ENCODE measurements at regions not wholly inside any gene's neighbourhood (a gene's known extent, or its start where the extent isn't known, plus 50 kb on each side); places are given as distances from the start of the nearest gene placed in this dataset.
"Not testable (repeated sequence)": the region's sequence is repeated elsewhere in the genome, so short reads cannot be mapped to it uniquely, and the experiment has no call there.

DNA sequence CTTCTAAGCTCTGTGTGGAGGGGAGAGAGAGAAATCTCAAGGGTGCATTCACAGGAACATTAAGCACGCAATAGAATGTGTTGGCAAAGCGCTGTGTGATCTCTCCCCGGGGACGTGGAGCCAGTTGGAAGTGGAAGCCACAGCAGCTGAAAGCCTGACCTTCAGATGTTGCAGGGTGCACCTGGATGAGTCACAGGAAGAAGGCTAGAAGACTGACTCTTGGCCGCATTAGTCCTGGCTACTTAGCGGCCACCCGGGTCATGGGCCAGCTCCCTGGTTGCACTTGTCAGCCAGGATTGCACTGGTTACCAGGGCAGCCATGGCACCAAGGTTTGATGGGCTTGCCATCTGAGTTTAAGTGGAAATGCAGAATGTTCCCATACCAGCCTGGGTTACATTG is 128.6 kb upstream of the ALDH3B2 start:
- H3K4me3 ChIP-seq (IDR thresholded peaks at IDR 0.05; ENCODE audit: insufficient read depth, low read depth, low read length); H3K27me3 ChIP-seq (ENCODE audit: insufficient read depth, low read depth); H3K9ac ChIP-seq; H3K79me2 ChIP-seq (ENCODE audit: insufficient read depth, low read depth); H3K4me2 ChIP-seq; H2AFZ ChIP-seq (ENCODE audit: low read depth); H3K27ac ChIP-seq; H4K20me1 ChIP-seq (ENCODE audit: insufficient read depth); H3K36me3 ChIP-seq (ENCODE audit: insufficient read depth): not testable (repeated sequence)
- peaks cover 22% of the 10 kb centered on the region for H3K4me1 ChIP-seq (ENCODE audit: low read depth, poor library complexity, severe bottlenecking)

GRCh38 chr11:67802623-67803022 is 128.2 kb upstream of the ALDH3B2 start:
- H4K20me1 ChIP-seq (ENCODE audit: insufficient read depth); H2AFZ ChIP-seq (ENCODE audit: low read depth); H3K4me2 ChIP-seq; H3K9ac ChIP-seq; H3K27ac ChIP-seq; H3K79me2 ChIP-seq (ENCODE audit: insufficient read depth, low read depth); H3K4me3 ChIP-seq (IDR thresholded peaks at IDR 0.05; ENCODE audit: insufficient read depth, low read depth, low read length); H3K27me3 ChIP-seq (ENCODE audit: insufficient read depth, low read depth); H3K36me3 ChIP-seq (ENCODE audit: insufficient read depth): not testable (repeated sequence)
- peaks cover 22% of the 10 kb centered on the region for H3K4me1 ChIP-seq (ENCODE audit: low read depth, poor library complexity, severe bottlenecking)

DNA sequence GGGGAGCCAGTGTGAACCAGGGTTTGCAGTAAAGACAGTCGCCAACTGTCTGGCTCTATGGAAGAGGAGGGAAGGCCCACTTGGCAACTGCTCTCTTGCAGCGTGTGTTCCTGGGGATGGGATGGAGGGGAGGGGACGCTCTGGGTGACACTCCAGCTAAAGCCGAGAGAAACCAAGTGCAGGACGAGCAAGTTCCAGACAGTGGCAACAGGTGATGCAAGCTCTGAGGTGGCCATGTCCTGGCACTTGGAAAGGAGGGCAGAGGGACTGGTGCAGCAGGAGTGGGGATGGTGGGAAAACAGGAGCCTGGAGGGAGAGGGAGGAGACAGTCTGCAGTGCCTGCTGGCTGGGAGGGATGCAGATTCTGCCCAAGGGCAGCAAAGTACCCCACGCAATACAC is 127.0 kb upstream of the ALDH3B2 start:
- not testable (repeated sequence) for H3K27ac ChIP-seq; H2AFZ ChIP-seq (ENCODE audit: low read depth); H3K79me2 ChIP-seq (ENCODE audit: insufficient read depth, low read depth); H3K9ac ChIP-seq; H3K4me2 ChIP-seq; H3K4me3 ChIP-seq (IDR thresholded peaks at IDR 0.05; ENCODE audit: insufficient read depth, low read depth, low read length); H3K27me3 ChIP-seq (ENCODE audit: insufficient read depth, low read depth); H4K20me1 ChIP-seq (ENCODE audit: insufficient read depth); H3K36me3 ChIP-seq (ENCODE audit: insufficient read depth)
- peaks cover 22% of the 10 kb centered on the region for H3K4me1 ChIP-seq (ENCODE audit: low read depth, poor library complexity, severe bottlenecking)

DNA sequence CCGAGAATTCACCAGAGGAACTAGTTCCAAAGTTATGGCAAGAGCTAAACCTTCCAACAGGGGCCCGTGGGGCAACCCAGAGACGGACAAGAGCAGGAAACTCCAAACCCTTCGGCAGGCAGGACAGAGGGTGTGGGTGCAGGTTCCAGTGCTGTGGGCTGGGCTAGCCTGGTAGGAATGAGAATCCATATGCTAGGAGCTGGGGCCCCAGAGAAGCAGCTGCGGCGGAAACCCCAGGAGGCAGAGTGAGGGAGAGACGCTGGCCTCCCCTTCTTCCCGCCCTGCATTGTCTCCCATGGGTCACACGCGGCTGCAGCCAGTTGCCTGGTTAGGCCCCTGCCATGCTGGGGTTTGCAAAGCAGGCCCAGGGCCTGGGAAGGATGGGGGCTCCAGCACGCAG is 126.2 kb upstream of the ALDH3B2 start:
- H3K27me3 ChIP-seq (ENCODE audit: insufficient read depth, low read depth); H3K4me3 ChIP-seq (IDR thresholded peaks at IDR 0.05; ENCODE audit: insufficient read depth, low read depth, low read length); H4K20me1 ChIP-seq (ENCODE audit: insufficient read depth); H2AFZ ChIP-seq (ENCODE audit: low read depth); H3K27ac ChIP-seq; H3K36me3 ChIP-seq (ENCODE audit: insufficient read depth); H3K79me2 ChIP-seq (ENCODE audit: insufficient read depth, low read depth); H3K9ac ChIP-seq; H3K4me2 ChIP-seq: not testable (repeated sequence)
- peaks cover 22% of the 10 kb centered on the region for H3K4me1 ChIP-seq (ENCODE audit: low read depth, poor library complexity, severe bottlenecking)

DNA sequence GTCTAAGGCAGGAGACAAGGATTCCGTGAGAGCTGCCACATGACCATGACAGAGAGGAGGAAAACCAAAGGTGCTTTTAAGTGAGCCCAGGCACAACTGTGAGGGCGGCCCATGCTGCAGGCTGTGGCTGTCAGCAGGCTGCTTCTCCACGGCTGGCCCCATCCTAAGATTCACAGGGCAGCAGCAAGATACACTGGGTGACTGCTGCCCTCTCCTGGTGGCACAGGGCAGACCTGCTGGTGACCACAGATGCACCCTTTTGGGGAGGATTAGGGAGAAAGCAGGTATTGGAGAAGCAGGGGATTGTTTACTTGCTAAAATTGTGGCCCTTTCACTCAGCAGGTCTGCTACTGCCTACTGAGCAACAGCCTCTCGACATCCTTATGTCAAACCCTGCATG is 125.4 kb upstream of the ALDH3B2 start:
- H3K27ac ChIP-seq; H3K27me3 ChIP-seq (ENCODE audit: insufficient read depth, low read depth); H3K79me2 ChIP-seq (ENCODE audit: insufficient read depth, low read depth); H3K4me2 ChIP-seq; H3K9ac ChIP-seq; H4K20me1 ChIP-seq (ENCODE audit: insufficient read depth); H3K36me3 ChIP-seq (ENCODE audit: insufficient read depth); H3K4me3 ChIP-seq (IDR thresholded peaks at IDR 0.05; ENCODE audit: insufficient read depth, low read depth, low read length); H2AFZ ChIP-seq (ENCODE audit: low read depth): not testable (repeated sequence)
- peaks cover 22% of the 10 kb centered on the region for H3K4me1 ChIP-seq (ENCODE audit: low read depth, poor library complexity, severe bottlenecking)
- peak; percentile 49 for TF ChIP-seq CTCF (conservative IDR thresholded peaks at IDR 0.05; ENCODE audit: low read depth, low read length)

- H3K36me3 ChIP-seq (ENCODE audit: insufficient read depth); H4K20me1 ChIP-seq (ENCODE audit: insufficient read depth); H3K4me3 ChIP-seq (IDR thresholded peaks at IDR 0.05; ENCODE audit: insufficient read depth, low read depth, low read length); H3K4me1 ChIP-seq (ENCODE audit: low read depth, poor library complexity, severe bottlenecking); H3K9ac ChIP-seq; H3K79me2 ChIP-seq (ENCODE audit: insufficient read depth, low read depth); H3K27me3 ChIP-seq (ENCODE audit: insufficient read depth, low read depth); H3K4me2 ChIP-seq; H2AFZ ChIP-seq (ENCODE audit: low read depth); H3K27ac ChIP-seq: not testable (repeated sequence)
Observed at GRCh38 chr11:67797726-67798521, 123.5 kb upstream of the ALDH3B2 start.

- H2AFZ ChIP-seq (ENCODE audit: low read depth), result no peak overlapping the region
- H3K27me3 ChIP-seq (ENCODE audit: insufficient read depth, low read depth), result no peaks in the 10 kb centered on the region
- H3K27ac ChIP-seq, result no peak overlapping the region
- H3K4me3 ChIP-seq (IDR thresholded peaks at IDR 0.05; ENCODE audit: insufficient read depth, low read depth, low read length), result no peak overlapping the region
- no peak overlapping the region for H3K9ac ChIP-seq
- no peaks in the 10 kb centered on the region for H4K20me1 ChIP-seq (ENCODE audit: insufficient read depth)
- no peak for TF ChIP-seq CTCF (conservative IDR thresholded peaks at IDR 0.05; ENCODE audit: low read depth, low read length)
- H3K4me2 ChIP-seq, result no peak overlapping the region
- H3K36me3 ChIP-seq (ENCODE audit: insufficient read depth), result no peaks in the 10 kb centered on the region
- H3K79me2 ChIP-seq (ENCODE audit: insufficient read depth, low read depth), result no peaks in the 10 kb centered on the region
- no peaks in the 10 kb centered on the region for H3K4me1 ChIP-seq (ENCODE audit: low read depth, poor library complexity, severe bottlenecking)
Observed at GRCh38 chr11:67795746-67796145, 121.3 kb upstream of the ALDH3B2 start.

GRCh38 chr11:67793750-67794149 is 119.3 kb upstream of the ALDH3B2 start:
- not testable (repeated sequence) for H3K36me3 ChIP-seq (ENCODE audit: insufficient read depth); H4K20me1 ChIP-seq (ENCODE audit: insufficient read depth); H3K27ac ChIP-seq; H3K4me1 ChIP-seq (ENCODE audit: low read depth, poor library complexity, severe bottlenecking); H3K4me2 ChIP-seq; H3K9ac ChIP-seq; H2AFZ ChIP-seq (ENCODE audit: low read depth); H3K27me3 ChIP-seq (ENCODE audit: insufficient read depth, low read depth); H3K79me2 ChIP-seq (ENCODE audit: insufficient read depth, low read depth); H3K4me3 ChIP-seq (IDR thresholded peaks at IDR 0.05; ENCODE audit: insufficient read depth, low read depth, low read length)

Data from KMS-11 (cell line).